ENCODE measurements at regions not wholly inside any gene's neighbourhood (a gene's known extent, or its start where the extent isn't known, plus 50 kb on each side); places are given as distances from the start of the nearest gene placed in this dataset.
A peak's percentile ranks its signal among the peaks of the same experiment; 100 is the strongest.

- peak; percentile 34 for DNase-seq
These were observed 234.4 kb downstream of the PTPRU start for GRCh38 chr1:29470788-29471119.

GRCh38 chr1:29470087-29470787 lies 233.9 kb downstream of the PTPRU start:
- DNase-seq, result peak; percentile 58
- Histone ChIP-seq H3K9me3 (peaks cover 0 to 12% (median 3%) of the 10 kb centered on the region in 8 donors), H3K36me3 (no peaks in the 10 kb centered on the region), H3K4me1 (no peaks in the 10 kb centered on the region), H3K27me3 (replicated peaks in 1 of 7) (peaks cover 0 to 37% (median 0%) of the 10 kb centered on the region in 7 donors), H3K27ac (no peak overlapping the region), H3K4me3 (no peak overlapping the region)
- WGBS, 5 donors, result 67 to 77% (median 75%) methylated on average over 8 to 9 of the region's 9 CpGs
- TF ChIP-seq POLR2AphosphoS5 (IDR thresholded peaks at IDR 0.05), result no peak
- intact Hi-C loops (cut with DNase I; ENCODE audit: low total_unique reads), result no loop called here

More at GRCh38 chr1:29470788-29471119, 234.4 kb downstream of the PTPRU start:
- intact Hi-C loops (cut with DNase I; ENCODE audit: low total_unique reads), result no loop called here
- no peak for TF ChIP-seq POLR2AphosphoS5 (IDR thresholded peaks at IDR 0.05)
- peaks cover 0 to 7% (median under 1%) of the 10 kb centered on the region in 8 donors for H3K9me3 ChIP-seq
- no peak overlapping the region for H3K27ac ChIP-seq
- WGBS, 5 donors, result 76 to 90% (median 79%) methylated on average over 9 to 10 of the region's 10 CpGs
- H3K4me1 ChIP-seq, result no peaks in the 10 kb centered on the region
- H3K27me3 ChIP-seq (replicated peaks in 1 of 7), result peaks cover 0 to 42% (median 0%) of the 10 kb centered on the region in 7 donors
- no peak overlapping the region for H3K4me3 ChIP-seq
- H3K36me3 ChIP-seq, result no peaks in the 10 kb centered on the region

GRCh38 chr1:29469457-29469856 lies 233.1 kb downstream of the PTPRU start:
- Histone ChIP-seq H3K27ac (no peak overlapping the region), H3K36me3 (no peaks in the 10 kb centered on the region), H3K4me1 (no peaks in the 10 kb centered on the region), H3K4me3 (no peak overlapping the region), H3K9me3 (peaks cover 0 to 20% (median 11%) of the 10 kb centered on the region in 8 donors), H3K27me3 (replicated peaks in 1 of 7) (peaks cover 0 to 32% (median 0%) of the 10 kb centered on the region in 7 donors)
- DNase-seq, result peak; percentile 45
- intact Hi-C loops (cut with DNase I; ENCODE audit: low total_unique reads), result no loop called here
- 51 to 72% (median 63%) methylated on average over 4 of the region's 4 CpGs for WGBS, 5 donors
- TF ChIP-seq POLR2AphosphoS5 (IDR thresholded peaks at IDR 0.05), result no peak
- TF ChIP-seq POLR2A (IDR thresholded peaks at IDR 0.05), result no peak
- TF ChIP-seq CTCF (IDR thresholded peaks at IDR 0.05 in 8 of 11, conservative IDR thresholded peaks at IDR 0.05 in 3 of 11), result no peak

GRCh38 chr1:29467989-29468900 lies 231.9 kb downstream of the PTPRU start:
- Histone ChIP-seq H3K27me3 (replicated peaks in 1 of 7) (peaks cover 0 to 20% (median 0%) of the 10 kb centered on the region in 7 donors), H3K4me1 (no peaks in the 10 kb centered on the region), H3K4me3 (no peak overlapping the region), H3K9me3 (peaks cover 0 to 29% (median 17%) of the 10 kb centered on the region in 8 donors), H3K36me3 (no peaks in the 10 kb centered on the region), H3K27ac (no peak overlapping the region)
- intact Hi-C loops (cut with DNase I; ENCODE audit: low total_unique reads), result no loop called here
- 60 to 64% (median 63%) methylated on average over 10 of the region's 10 CpGs for WGBS, 5 donors
- no peak for TF ChIP-seq CTCF (IDR thresholded peaks at IDR 0.05 in 8 of 11, conservative IDR thresholded peaks at IDR 0.05 in 3 of 11)
- TF ChIP-seq POLR2A (IDR thresholded peaks at IDR 0.05), result no peak
- no peak for TF ChIP-seq POLR2AphosphoS5 (IDR thresholded peaks at IDR 0.05)
- DNase-seq, result peak; percentile 19

- no peak for TF ChIP-seq POLR2A (IDR thresholded peaks at IDR 0.05)
- TF ChIP-seq POLR2AphosphoS5 (IDR thresholded peaks at IDR 0.05), result no peak
- no peak for TF ChIP-seq CTCF (IDR thresholded peaks at IDR 0.05 in 8 of 11, conservative IDR thresholded peaks at IDR 0.05 in 3 of 11)
- 75 to 93% (median 83%) methylated on average over 3 of the region's 3 CpGs for WGBS, 5 donors
- Histone ChIP-seq H3K9me3 (peaks cover 0 to 29% (median 17%) of the 10 kb centered on the region in 8 donors), H3K27me3 (replicated peaks in 1 of 7) (peaks cover 0 to 25% (median 0%) of the 10 kb centered on the region in 7 donors), H3K4me1 (no peaks in the 10 kb centered on the region), H3K36me3 (no peaks in the 10 kb centered on the region), H3K27ac (no peak overlapping the region), H3K4me3 (no peak overlapping the region)
- peak; percentile 25 for DNase-seq
- intact Hi-C loops (cut with DNase I; ENCODE audit: low total_unique reads), result no loop called here
These were observed 229.9 kb downstream of the PTPRU start for GRCh38 chr1:29466258-29466657.

All from spleen (tissue), 11 donors.